GM12892 (cell line): ENCODE measurements at regions not wholly inside any gene's neighbourhood (a gene's known extent, or its start where the extent isn't known, plus 50 kb on each side); places are given as distances from the start of the nearest gene placed in this dataset.

ENCODE experiments used
- POLR2A ChIP-seq: IDR thresholded peaks from 2 replicates; pipeline ENCODE4 v1.6.1; 2011; ENCODE audit warnings: low read depth, low read length, control low read depth
- POLR2AphosphoS5 ChIP-seq: IDR thresholded peaks from 2 replicates; pipeline ENCODE4 v1.6.1; 2011; ENCODE audit warnings: low read depth, low read length, control low read depth
- TAF1 ChIP-seq: IDR thresholded peaks from 2 replicates; pipeline ENCODE4 v1.6.1; 2011; ENCODE audit warnings: low read depth, mild to moderate bottlenecking, control low read depth, low read length, borderline replicate concordance

- TF ChIP-seq POLR2A = no peak
- TF ChIP-seq POLR2AphosphoS5 = no peak
- TF ChIP-seq TAF1 = no peak
These were observed 51.6 kb upstream of the FHIP2A start for GRCh38 chr10:114770009-114770408.
